ENCODE measurements at regions not wholly inside any gene's neighbourhood (a gene's known extent, or its start where the extent isn't known, plus 50 kb on each side); places are given as distances from the start of the nearest gene placed in this dataset.

GRCh38 chr4:35879479-35879878, 364.8 kb downstream of the ARAP2 start:
- no peak for FAIRE-seq

- no peak for FAIRE-seq
These were observed 361.2 kb downstream of the ARAP2 start for GRCh38 chr4:35883108-35883507.

GRCh38 chr4:35884714-35885480, 359.4 kb downstream of the ARAP2 start:
- FAIRE-seq = no peak

- FAIRE-seq = no peak
These were observed 346.5 kb downstream of the ARAP2 start for GRCh38 chr4:35897808-35898207.

- FAIRE-seq = no peak
These were observed 343.7 kb downstream of the ARAP2 start for GRCh38 chr4:35900286-35901243.

GRCh38 chr4:35912174-35912573, 332.1 kb downstream of the ARAP2 start:
- FAIRE-seq = no peak

GRCh38 chr4:35918491-35918977, 325.8 kb downstream of the ARAP2 start:
- FAIRE-seq = no peak

GRCh38 chr4:35925806-35926205, 318.5 kb downstream of the ARAP2 start:
- FAIRE-seq = no peak

- no peak for FAIRE-seq
These were observed 317.5 kb downstream of the ARAP2 start for GRCh38 chr4:35926788-35927187.

- no peak for FAIRE-seq
These were observed 310.4 kb downstream of the ARAP2 start for GRCh38 chr4:35933901-35934300.

GRCh38 chr4:35934320-35934981, 309.9 kb downstream of the ARAP2 start:
- peak; percentile 97 for FAIRE-seq

GRCh38 chr4:35938936-35939335, 305.4 kb downstream of the ARAP2 start:
- no peak for FAIRE-seq

- FAIRE-seq = no peak
These were observed 304.6 kb downstream of the ARAP2 start for GRCh38 chr4:35939751-35940150.

GRCh38 chr4:35942092-35942491, 302.2 kb downstream of the ARAP2 start:
- FAIRE-seq = no peak

GRCh38 chr4:35943606-35944005, 300.7 kb downstream of the ARAP2 start:
- no peak for FAIRE-seq

GRCh38 chr4:35948171-35948570, 296.1 kb downstream of the ARAP2 start:
- no peak for FAIRE-seq

- no peak for FAIRE-seq
These were observed 293.9 kb downstream of the ARAP2 start for GRCh38 chr4:35950442-35950841.

GRCh38 chr4:35952751-35953150, 291.6 kb downstream of the ARAP2 start:
- no peak for FAIRE-seq

GRCh38 chr4:35963383-35963782, 280.9 kb downstream of the ARAP2 start:
- FAIRE-seq = no peak

GRCh38 chr4:35963974-35964515, 280.3 kb downstream of the ARAP2 start:
- FAIRE-seq = no peak

GRCh38 chr4:35965300-35965699, 279.0 kb downstream of the ARAP2 start:
- peak; percentile 54 for FAIRE-seq

- no peak for FAIRE-seq
These were observed 277.7 kb downstream of the ARAP2 start for GRCh38 chr4:35966566-35966965.

Measured in endometrium (tissue), 2 donors.